Liver (tissue), 3 donors: ENCODE measurements at regions not wholly inside any gene's neighbourhood (a gene's known extent, or its start where the extent isn't known, plus 50 kb on each side); places are given as distances from the start of the nearest gene placed in this dataset.

Experiments used
- EGR1 ChIP-seq, 2 donors: IDR thresholded peaks; 2 replicates each; pipeline ENCODE4 v1.6.1; 2016 to 2018; ENCODE audit warnings: antibody characterized with exemption in 2 of 2, low read depth in 2 of 2
- RAD21 ChIP-seq, 2 donors: IDR thresholded peaks; 2 replicates each; pipeline ENCODE4 v1.6.1; 2016; ENCODE audit warnings: antibody characterized with exemption in 2 of 2, mild to moderate bottlenecking in 2 of 2
- TAF1 ChIP-seq: conservative IDR thresholded peaks from 2 replicates; pipeline ENCODE4 v1.6.1; 2016; ENCODE audit warnings: antibody characterized with exemption, mild to moderate bottlenecking
- YY1 ChIP-seq: IDR thresholded peaks from 2 replicates; pipeline ENCODE4 v1.6.1; 2016; ENCODE audit warnings: antibody characterized with exemption, mild to moderate bottlenecking
- TF ChIP-seq, protein P1 (sequence below): fragments of 150-350 bp; IDR thresholded peaks from 2 replicates; pipeline ENCODE4 v1.5.1; 2017; ENCODE audit warnings: improper control_type of control experiment, low read depth, low read length; ENCODE audit not compliant: missing input control
- TF ChIP-seq, protein P2 (sequence below): IDR thresholded peaks from 2 replicates; pipeline ENCODE4 v1.6.1; 2016; ENCODE audit warnings: antibody characterized with exemption
- TF ChIP-seq, protein P3 (sequence below): IDR thresholded peaks from 2 replicates; pipeline ENCODE4 v1.6.1; 2016; ENCODE audit warnings: antibody characterized with exemption
- TF ChIP-seq, protein P4 (sequence below): IDR thresholded peaks from 2 replicates; pipeline ENCODE4 v1.6.1; 2016; ENCODE audit warnings: antibody characterized with exemption
- donor health status: healthy.
- donor health status: healthy.

DNA sequence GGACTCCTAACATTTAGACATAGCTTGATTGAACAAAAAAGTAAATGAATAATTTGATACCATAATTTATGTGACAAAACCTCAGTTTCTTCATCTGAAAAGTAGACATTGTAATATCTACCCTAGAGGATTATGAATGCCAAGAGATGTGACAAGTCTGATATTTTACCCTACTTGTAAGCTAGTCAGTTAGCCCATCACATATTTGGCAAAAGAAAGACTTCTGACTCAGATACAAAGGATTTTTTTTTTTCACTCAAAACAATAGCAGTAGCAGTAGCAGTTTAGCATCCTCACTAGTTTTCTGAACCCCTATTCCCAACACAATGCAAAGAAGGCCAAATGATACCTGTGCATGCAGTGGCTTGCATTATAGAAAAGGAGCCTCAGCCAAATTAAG is 377.3 kb upstream of the E2F7 start:
- TF ChIP-seq, protein P1, sequence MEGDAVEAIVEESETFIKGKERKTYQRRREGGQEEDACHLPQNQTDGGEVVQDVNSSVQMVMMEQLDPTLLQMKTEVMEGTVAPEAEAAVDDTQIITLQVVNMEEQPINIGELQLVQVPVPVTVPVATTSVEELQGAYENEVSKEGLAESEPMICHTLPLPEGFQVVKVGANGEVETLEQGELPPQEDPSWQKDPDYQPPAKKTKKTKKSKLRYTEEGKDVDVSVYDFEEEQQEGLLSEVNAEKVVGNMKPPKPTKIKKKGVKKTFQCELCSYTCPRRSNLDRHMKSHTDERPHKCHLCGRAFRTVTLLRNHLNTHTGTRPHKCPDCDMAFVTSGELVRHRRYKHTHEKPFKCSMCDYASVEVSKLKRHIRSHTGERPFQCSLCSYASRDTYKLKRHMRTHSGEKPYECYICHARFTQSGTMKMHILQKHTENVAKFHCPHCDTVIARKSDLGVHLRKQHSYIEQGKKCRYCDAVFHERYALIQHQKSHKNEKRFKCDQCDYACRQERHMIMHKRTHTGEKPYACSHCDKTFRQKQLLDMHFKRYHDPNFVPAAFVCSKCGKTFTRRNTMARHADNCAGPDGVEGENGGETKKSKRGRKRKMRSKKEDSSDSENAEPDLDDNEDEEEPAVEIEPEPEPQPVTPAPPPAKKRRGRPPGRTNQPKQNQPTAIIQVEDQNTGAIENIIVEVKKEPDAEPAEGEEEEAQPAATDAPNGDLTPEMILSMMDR, result no peak
- TF ChIP-seq YY1 (no peak), RAD21 (IDR thresholded peaks at IDR 0.05) (no peak), EGR1 (IDR thresholded peaks at IDR 0.05; ENCODE audit: low read depth in 2 of 2) (no peak), TAF1 (no peak)
- TF ChIP-seq, protein P2, sequence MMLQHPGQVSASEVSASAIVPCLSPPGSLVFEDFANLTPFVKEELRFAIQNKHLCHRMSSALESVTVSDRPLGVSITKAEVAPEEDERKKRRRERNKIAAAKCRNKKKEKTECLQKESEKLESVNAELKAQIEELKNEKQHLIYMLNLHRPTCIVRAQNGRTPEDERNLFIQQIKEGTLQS, result no peak
- TF ChIP-seq, protein P3, sequence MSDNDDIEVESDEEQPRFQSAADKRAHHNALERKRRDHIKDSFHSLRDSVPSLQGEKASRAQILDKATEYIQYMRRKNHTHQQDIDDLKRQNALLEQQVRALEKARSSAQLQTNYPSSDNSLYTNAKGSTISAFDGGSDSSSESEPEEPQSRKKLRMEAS, result no peak
- TF ChIP-seq, protein P4, sequence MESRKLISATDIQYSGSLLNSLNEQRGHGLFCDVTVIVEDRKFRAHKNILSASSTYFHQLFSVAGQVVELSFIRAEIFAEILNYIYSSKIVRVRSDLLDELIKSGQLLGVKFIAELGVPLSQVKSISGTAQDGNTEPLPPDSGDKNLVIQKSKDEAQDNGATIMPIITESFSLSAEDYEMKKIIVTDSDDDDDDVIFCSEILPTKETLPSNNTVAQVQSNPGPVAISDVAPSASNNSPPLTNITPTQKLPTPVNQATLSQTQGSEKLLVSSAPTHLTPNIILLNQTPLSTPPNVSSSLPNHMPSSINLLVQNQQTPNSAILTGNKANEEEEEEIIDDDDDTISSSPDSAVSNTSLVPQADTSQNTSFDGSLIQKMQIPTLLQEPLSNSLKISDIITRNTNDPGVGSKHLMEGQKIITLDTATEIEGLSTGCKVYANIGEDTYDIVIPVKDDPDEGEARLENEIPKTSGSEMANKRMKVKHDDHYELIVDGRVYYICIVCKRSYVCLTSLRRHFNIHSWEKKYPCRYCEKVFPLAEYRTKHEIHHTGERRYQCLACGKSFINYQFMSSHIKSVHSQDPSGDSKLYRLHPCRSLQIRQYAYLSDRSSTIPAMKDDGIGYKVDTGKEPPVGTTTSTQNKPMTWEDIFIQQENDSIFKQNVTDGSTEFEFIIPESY, result no peak
